ENCODE measurements at regions not wholly inside any gene's neighbourhood (a gene's known extent, or its start where the extent isn't known, plus 50 kb on each side); places are given as distances from the start of the nearest gene placed in this dataset.

DNA sequence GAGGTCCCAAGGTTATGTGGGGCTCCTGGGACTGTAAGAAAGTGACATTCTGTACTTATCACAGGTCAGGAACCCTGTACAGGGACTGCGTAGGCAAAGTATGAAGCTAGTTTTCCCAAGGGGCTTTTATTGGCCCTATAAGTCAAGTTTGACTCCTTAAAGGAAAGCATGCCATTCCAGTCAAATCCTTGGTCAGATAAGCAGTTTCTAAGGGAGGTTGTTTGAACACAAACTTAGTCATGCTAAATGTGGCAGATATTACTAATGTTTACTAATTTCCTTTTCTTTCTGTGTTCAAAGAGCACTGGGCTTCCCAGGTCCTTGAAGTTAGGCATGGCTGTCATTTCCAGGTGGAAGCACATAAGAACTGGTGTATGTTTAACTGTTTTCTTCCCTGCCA lies 472.4 kb downstream of the ATP23 start:
- no peak for TF ChIP-seq CTCF (IDR thresholded peaks at IDR 0.05; ENCODE audit: borderline replicate concordance, extremely low read depth, low read length, poor library complexity, severe bottlenecking)
- TF ChIP-seq EZH2 (IDR thresholded peaks at IDR 0.05; ENCODE audit: borderline replicate concordance, low read depth, low read length, severe bottlenecking) = no peak
